Neural progenitor cell (in vitro differentiated cells): ENCODE measurements at regions not wholly inside any gene's neighbourhood (a gene's known extent, or its start where the extent isn't known, plus 50 kb on each side); places are given as distances from the start of the nearest gene placed in this dataset.

Experiments
- EZH2phosphoT487 ChIP-seq: fragments of 200-600 bp; sonication (generic); IDR thresholded peaks from 2 replicates; pipeline ENCODE4 v1.6.1; 2017; ENCODE audit warnings: antibody characterized with exemption
- TF ChIP-seq, protein P1 (sequence below): fragments of 200-600 bp; sonication (generic); IDR thresholded peaks from 2 replicates; pipeline ENCODE4 v1.5.1; 2017; ENCODE audit warnings: antibody characterized with exemption, mild to moderate bottlenecking

DNA sequence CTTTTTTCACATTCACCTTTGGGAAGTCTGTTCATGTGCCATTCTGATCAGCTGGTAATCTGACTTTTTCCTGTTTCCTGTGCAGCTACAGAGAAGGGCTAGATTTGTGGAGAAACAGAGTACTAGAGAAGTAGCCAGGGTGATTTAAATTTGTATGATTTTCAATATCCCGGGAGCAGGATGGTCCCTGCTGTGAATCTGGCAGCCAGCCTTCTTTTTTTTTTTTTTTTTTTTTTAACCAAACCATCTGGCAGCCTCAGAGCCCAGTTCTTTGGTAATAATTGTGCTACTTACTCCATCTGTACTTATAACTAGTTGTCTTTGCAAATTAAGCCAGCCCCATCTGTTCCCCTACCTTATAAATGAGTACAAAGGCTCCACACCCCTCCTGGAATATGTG, 248.6 kb upstream of the DEPDC1 start:
- TF ChIP-seq EZH2phosphoT487: no peak
- TF ChIP-seq, protein P1, sequence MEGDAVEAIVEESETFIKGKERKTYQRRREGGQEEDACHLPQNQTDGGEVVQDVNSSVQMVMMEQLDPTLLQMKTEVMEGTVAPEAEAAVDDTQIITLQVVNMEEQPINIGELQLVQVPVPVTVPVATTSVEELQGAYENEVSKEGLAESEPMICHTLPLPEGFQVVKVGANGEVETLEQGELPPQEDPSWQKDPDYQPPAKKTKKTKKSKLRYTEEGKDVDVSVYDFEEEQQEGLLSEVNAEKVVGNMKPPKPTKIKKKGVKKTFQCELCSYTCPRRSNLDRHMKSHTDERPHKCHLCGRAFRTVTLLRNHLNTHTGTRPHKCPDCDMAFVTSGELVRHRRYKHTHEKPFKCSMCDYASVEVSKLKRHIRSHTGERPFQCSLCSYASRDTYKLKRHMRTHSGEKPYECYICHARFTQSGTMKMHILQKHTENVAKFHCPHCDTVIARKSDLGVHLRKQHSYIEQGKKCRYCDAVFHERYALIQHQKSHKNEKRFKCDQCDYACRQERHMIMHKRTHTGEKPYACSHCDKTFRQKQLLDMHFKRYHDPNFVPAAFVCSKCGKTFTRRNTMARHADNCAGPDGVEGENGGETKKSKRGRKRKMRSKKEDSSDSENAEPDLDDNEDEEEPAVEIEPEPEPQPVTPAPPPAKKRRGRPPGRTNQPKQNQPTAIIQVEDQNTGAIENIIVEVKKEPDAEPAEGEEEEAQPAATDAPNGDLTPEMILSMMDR: no peak
